AG09309 (cell line): ENCODE measurements at regions not wholly inside any gene's neighbourhood (a gene's known extent, or its start where the extent isn't known, plus 50 kb on each side); places are given as distances from the start of the nearest gene placed in this dataset.
A peak's percentile ranks its signal among the peaks of the same experiment; 100 is the strongest.
"Not testable (repeated sequence)": the region's sequence is repeated elsewhere in the genome, so short reads cannot be mapped to it uniquely, and the experiment has no call there.

Source experiments
- DNase-seq: peaks from one replicate; pipeline ENCODE4 v3.0.0-alpha.2; 2010; ENCODE audit warnings: low read depth
- H3K4me3 ChIP-seq: 2 replicates; pipeline ENCODE4 v1.5.1; 2011; ENCODE audit warnings: mild to moderate bottlenecking, low read depth, low read length, moderate library complexity; ENCODE audit not compliant: control insufficient read depth
- CTCF ChIP-seq: IDR thresholded peaks from 2 replicates; pipeline ENCODE4 v1.5.1; 2011; ENCODE audit warnings: mild to moderate bottlenecking, low read depth, low read length, inconsistent platforms; ENCODE audit not compliant: insufficient read depth, control insufficient read depth; ENCODE audit errors: missing control alignments

- TF ChIP-seq CTCF: no peak
- no peak for DNase-seq
- no peak overlapping the region for H3K4me3 ChIP-seq
Observed at GRCh38 chr6:81933608-81934051, 181.1 kb upstream of the TENT5A start.

GRCh38 chr6:81933089-81933488, 180.6 kb upstream of the TENT5A start:
- no peak overlapping the region for H3K4me3 ChIP-seq
- DNase-seq: no peak
- no peak for TF ChIP-seq CTCF

GRCh38 chr6:81932448-81932847, 180.0 kb upstream of the TENT5A start:
- not testable (repeated sequence) for DNase-seq, H3K4me3 ChIP-seq

GRCh38 chr6:81929828-81930227, 177.3 kb upstream of the TENT5A start:
- peak; percentile 47 for DNase-seq
- no peak overlapping the region for H3K4me3 ChIP-seq
- TF ChIP-seq CTCF: no peak

GRCh38 chr6:81925201-81925600, 172.7 kb upstream of the TENT5A start:
- no peak for TF ChIP-seq CTCF
- no peak overlapping the region for H3K4me3 ChIP-seq
- DNase-seq: no peak

GRCh38 chr6:81909981-81910900, 157.8 kb upstream of the TENT5A start:
- no peak for DNase-seq
- H3K4me3 ChIP-seq: no peak overlapping the region
- TF ChIP-seq CTCF: no peak

GRCh38 chr6:81909162-81909561, 156.7 kb upstream of the TENT5A start:
- no peak overlapping the region for H3K4me3 ChIP-seq
- TF ChIP-seq CTCF: no peak
- DNase-seq: no peak
